IMR-90 (cell line): ENCODE measurements at regions not wholly inside any gene's neighbourhood (a gene's known extent, or its start where the extent isn't known, plus 50 kb on each side); places are given as distances from the start of the nearest gene placed in this dataset.

ENCODE experiments used
- ATAC-seq: fragments of 200-7000 bp; cut with Tn5 transposase; 2 replicates; pipeline ENCODE4 v1.9.1; 2020; ENCODE audit warnings: low read depth, mild to moderate bottlenecking, moderate library complexity
- BruUV-seq: library from RNA; stranded (reverse); fragments of 400-500 nt; replicated peaks from 2 replicates; lab custom pipeline; 2021; lab: Mats Ljungman, UMichigan
- CTCF ChIA-PET: fragments of 300-600 bp; formaldehyde crosslinking; extraction: SDS; loops from one replicate; lab custom pipeline; 2021; ENCODE audit warnings: antibody characterized with exemption; lab: Yijun Ruan, JAX
- POLR2A ChIA-PET: fragments of 300-600 bp; sonication (Branson Sonifier 250); formaldehyde crosslinking; loops from one replicate; lab custom pipeline; 2022; ENCODE audit warnings: antibody characterized with exemption; ENCODE audit not compliant: unreplicated experiment; lab: Charles Lee
- DNase-seq: peaks from one replicate; pipeline ENCODE4 v3.0.0; 2013
- H2AFZ ChIP-seq: replicated peaks from 2 replicates; pipeline ENCODE3; 2013; ENCODE audit warnings: low read length, mild to moderate bottlenecking; ENCODE audit not compliant: poor library complexity
- H2AK5ac ChIP-seq: 2 replicates; pipeline ENCODE4 v1.6.1; 2013; ENCODE audit warnings: low read depth, low read length, inconsistent platforms
- H2AK9ac ChIP-seq: replicated peaks from 2 replicates; pipeline ENCODE3; 2013; ENCODE audit warnings: mild to moderate bottlenecking, low read depth, low read length, moderate library complexity; ENCODE audit not compliant: poor library complexity
- H2BK120ac ChIP-seq: 2 replicates; pipeline ENCODE4 v1.6.1; 2013; ENCODE audit warnings: low read depth, low read length, inconsistent platforms
- H2BK15ac ChIP-seq: 3 replicates; pipeline ENCODE4 v1.6.1; 2013; ENCODE audit warnings: low read depth, low read length, inconsistent platforms
- H2BK20ac ChIP-seq: 2 replicates; pipeline ENCODE4 v1.6.1; 2013; ENCODE audit warnings: low read depth, mild to moderate bottlenecking, inconsistent platforms, low read length, moderate library complexity
- H2BK5ac ChIP-seq: 2 replicates; pipeline ENCODE4 v1.6.1; 2013; ENCODE audit warnings: mild to moderate bottlenecking, low read depth, low read length, inconsistent platforms; ENCODE audit not compliant: poor library complexity, severe bottlenecking
- H3K14ac ChIP-seq: replicated peaks from 2 replicates; pipeline ENCODE4 v1.6.1; 2013; ENCODE audit warnings: low read depth, low read length, inconsistent platforms
- H3K18ac ChIP-seq: 2 replicates; pipeline ENCODE4 v1.6.1; 2013; ENCODE audit warnings: low read depth, low read length, control low read depth
- H3K23ac ChIP-seq: 2 replicates; pipeline ENCODE4 v1.6.1; 2013; ENCODE audit warnings: low read depth, low read length, inconsistent platforms
- H3K27ac ChIP-seq: 2 replicates; pipeline ENCODE4 v1.5.1; 2013; ENCODE audit warnings: mild to moderate bottlenecking, control low read depth, low read length; ENCODE audit not compliant: insufficient read depth
- H3K27me3 ChIP-seq: 2 replicates; pipeline ENCODE4 v1.6.1; 2013; ENCODE audit warnings: low read length; ENCODE audit not compliant: control insufficient read depth, insufficient read depth
- H3K36me3 ChIP-seq: 2 replicates; pipeline ENCODE4 v1.6.1; 2013; ENCODE audit warnings: low read length, mixed read lengths; ENCODE audit not compliant: control insufficient read depth, insufficient read depth
- H3K4ac ChIP-seq: 2 replicates; pipeline ENCODE4 v1.6.1; 2013; ENCODE audit warnings: low read depth, low read length, inconsistent platforms
- H3K4me1 ChIP-seq: 2 replicates; pipeline ENCODE4 v1.6.1; 2013; ENCODE audit warnings: low read length, mixed read lengths; ENCODE audit not compliant: control insufficient read depth, insufficient read depth
- H3K4me2 ChIP-seq: 2 replicates; pipeline ENCODE4 v1.6.1; 2013; ENCODE audit warnings: low read depth, mild to moderate bottlenecking, control low read depth, low read length, moderate library complexity
- H3K4me3 ChIP-seq: 2 replicates; pipeline ENCODE4 v1.5.1; 2013; ENCODE audit warnings: low read depth, mild to moderate bottlenecking, control low read depth, low read length, moderate library complexity; ENCODE audit not compliant: insufficient read depth
- H3K56ac ChIP-seq: 2 replicates; pipeline ENCODE4 v1.6.1; 2013; ENCODE audit warnings: low read length, inconsistent platforms; ENCODE audit not compliant: insufficient read depth; ENCODE audit errors: extremely low read depth
- H3K79me1 ChIP-seq, 2 experiments: 2 replicates each; pipeline ENCODE4 v1.6.1; 2013; ENCODE audit warnings: low read length in 2 of 2, inconsistent platforms in 1 of 2, low read depth in 1 of 2
- H3K9ac ChIP-seq: 2 replicates; pipeline ENCODE4 v1.6.1; 2013; ENCODE audit warnings: low read depth, low read length, control low read depth
- H3K9me1 ChIP-seq: 2 replicates; pipeline ENCODE4 v1.6.1; 2013; ENCODE audit warnings: low read length, inconsistent platforms; ENCODE audit not compliant: insufficient read depth
- H3K9me3 ChIP-seq: 2 replicates; pipeline ENCODE4 v1.6.1; 2013; ENCODE audit warnings: low read length; ENCODE audit not compliant: control insufficient read depth, insufficient read depth
- H4K20me1 ChIP-seq: 2 replicates; pipeline ENCODE4 v1.6.1; 2013; ENCODE audit warnings: low read length, inconsistent platforms; ENCODE audit not compliant: insufficient read depth
- H4K5ac ChIP-seq: 2 replicates; pipeline ENCODE4 v1.6.1; 2013; ENCODE audit warnings: mild to moderate bottlenecking, low read depth, low read length, control low read depth
- H4K8ac ChIP-seq, 2 experiments: 2 replicates each; pipeline ENCODE4 v1.6.1; 2013; ENCODE audit warnings: low read depth in 2 of 2, low read length in 2 of 2, control low read depth in 1 of 2, inconsistent platforms in 1 of 2
- H4K91ac ChIP-seq: 2 replicates; pipeline ENCODE4 v1.6.1; 2013; ENCODE audit warnings: low read depth, low read length, inconsistent platforms; ENCODE audit not compliant: insufficient read depth
- CEBPB ChIP-seq: IDR thresholded peaks from 2 replicates; pipeline ENCODE4 v1.6.1; 2012; ENCODE audit warnings: low read depth, low read length, improper control_type of control experiment
- CHD1 ChIP-seq: IDR thresholded peaks from 2 replicates; pipeline ENCODE4 v1.6.1; 2012; ENCODE audit warnings: low read depth, low read length, improper control_type of control experiment
- CTCF ChIP-seq: conservative IDR thresholded peaks from 2 replicates; pipeline ENCODE4 v1.5.1; 2012; ENCODE audit warnings: mild to moderate bottlenecking, low read depth, low read length, improper control_type of control experiment
- FOS ChIP-seq: fragments of 150-350 bp; IDR thresholded peaks from 2 replicates; pipeline ENCODE4 v1.6.1; 2016; ENCODE audit warnings: low read depth, low read length
- MAFK ChIP-seq: IDR thresholded peaks from 2 replicates; pipeline ENCODE4 v1.6.1; 2012; ENCODE audit warnings: low read depth, low read length, improper control_type of control experiment
- NFE2L2 ChIP-seq: fragments of 150-350 bp; IDR thresholded peaks from 2 replicates; pipeline ENCODE4 v1.6.1; 2016; ENCODE audit warnings: low read depth, mild to moderate bottlenecking, low read length
- POLR2A ChIP-seq: IDR thresholded peaks from 2 replicates; pipeline ENCODE4 v1.6.1; 2012; ENCODE audit warnings: mild to moderate bottlenecking, low read depth, low read length
- RAD21 ChIP-seq: IDR thresholded peaks from 2 replicates; pipeline ENCODE4 v1.6.1; 2012; ENCODE audit warnings: low read length, improper control_type of control experiment
- WGBS, 2 experiments: methylation state at CpG; one replicate each; pipeline versions ENCODE4 v1.1.5 to v1.1.7; 2013; ENCODE audit warnings: missing lambda C conversion rate in 2 of 2; ENCODE audit not compliant: insufficient read length in 1 of 2; ENCODE audit errors: extremely low coverage in 2 of 2; 5-methylcytosine and 5-hydroxymethylcytosine counted together
- dilution Hi-C: fragments of 300-500 bp; cut with HindIII; formaldehyde crosslinking; loops from one replicate; pipeline ENCODE4 v1.14.3; 2018; ENCODE audit warnings: low sequenced_read_pairs; ENCODE audit not compliant: unreplicated experiment
- in situ Hi-C: fragments of 300-500 bp; cut with MboI; formaldehyde crosslinking; loops from 3 replicates; pipeline ENCODE4 v1.14.3; 2019; ENCODE audit warnings: low sequenced_read_pairs, inconsistent platforms, mixed read lengths
- intact Hi-C: fragments of 100-400 bp; cut with micrococcal nuclease; formaldehyde crosslinking; loops from 2 replicates; pipeline ENCODE4 v1.10.0; 2022

DNA sequence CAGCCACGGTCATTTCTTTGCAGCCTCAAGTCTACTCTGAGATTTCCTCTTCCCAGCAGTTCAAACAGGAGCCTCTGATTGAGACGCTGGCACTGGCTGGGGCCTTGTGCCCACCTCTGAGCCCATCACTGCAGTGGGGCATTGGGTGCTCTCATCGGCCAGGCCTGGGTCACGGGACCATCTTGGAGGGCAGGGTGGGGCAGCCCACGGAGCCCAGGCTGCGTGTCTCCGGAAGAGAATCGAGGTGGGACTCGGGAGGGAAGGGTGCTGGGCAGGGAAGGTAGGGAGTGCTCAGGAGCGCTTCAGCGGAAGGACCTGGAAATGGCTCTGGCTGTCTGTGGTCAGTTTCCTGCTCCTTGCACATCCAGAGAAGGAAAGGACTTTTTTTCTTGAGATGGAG is 82.4 kb downstream of the RTP5 start:
- H3K4ac ChIP-seq: no peak overlapping the region
- DNase-seq: no peak
- no peaks in the 10 kb centered on the region for H3K4me1 ChIP-seq
- no peak overlapping the region for H2BK15ac ChIP-seq
- H2AK5ac ChIP-seq: no peak overlapping the region
- no peak overlapping the region for H3K4me2 ChIP-seq
- ChIA-PET POLR2A (no interaction called here), CTCF (no interaction called here)
- intact Hi-C loops: no loop called here
- peaks cover 14% of the 10 kb centered on the region for H3K27me3 ChIP-seq
- no peaks in the 10 kb centered on the region for H3K36me3 ChIP-seq
- no peak overlapping the region for H3K18ac ChIP-seq
- 89% methylated on average over 5 of the region's 11 CpGs; no CpG with 5 or more reads in 1 of the 2 experiments for WGBS, 2 experiments
- dilution Hi-C loops: no loop called here
- no peaks in the 10 kb centered on the region for H3K79me1 ChIP-seq
- H2BK20ac ChIP-seq: no peak overlapping the region
- no peak overlapping the region for H3K9ac ChIP-seq
- no peak overlapping the region for H2BK5ac ChIP-seq
- H4K91ac ChIP-seq: no peak overlapping the region
- H3K23ac ChIP-seq: no peak overlapping the region
- no peak overlapping the region for H3K14ac ChIP-seq
- no peaks in the 10 kb centered on the region for H3K9me1 ChIP-seq
- in situ Hi-C loops: no loop called here
- no peak overlapping the region for H2AK9ac ChIP-seq
- no peak overlapping the region for H3K4me3 ChIP-seq
- no peak for TF ChIP-seq CEBPB
- no peak for TF ChIP-seq CHD1
- TF ChIP-seq FOS: no peak
- TF ChIP-seq POLR2A: no peak
- TF ChIP-seq RAD21: no peak
- TF ChIP-seq CTCF: no peak
- no peak for TF ChIP-seq MAFK
- TF ChIP-seq NFE2L2: no peak
- no peak overlapping the region for H4K5ac ChIP-seq
- H3K56ac ChIP-seq: no peak overlapping the region
- BruUV-seq: no TSS peak
- no peak for ATAC-seq
- H4K8ac ChIP-seq: no peak overlapping the region
- no peak overlapping the region for H2AFZ ChIP-seq
- no peaks in the 10 kb centered on the region for H3K9me3 ChIP-seq
- H3K27ac ChIP-seq: no peak overlapping the region
- no peak overlapping the region for H2BK120ac ChIP-seq
- H4K20me1 ChIP-seq: 0 out of 2 replicates have a peak, but pooled peaks cover 3% of the 10 kb centered on the region
